Mesodermal cell (in vitro differentiated cells): ENCODE measurements at regions not wholly inside any gene's neighbourhood (a gene's known extent, or its start where the extent isn't known, plus 50 kb on each side); places are given as distances from the start of the nearest gene placed in this dataset.
"Not testable (repeated sequence)": the region's sequence is repeated elsewhere in the genome, so short reads cannot be mapped to it uniquely, and the experiment has no call there.

Experiments
- H3K27ac ChIP-seq: 2 replicates; pipeline ENCODE4 v1.7.0; 2013; ENCODE audit warnings: mild to moderate bottlenecking, low read depth, low read length, moderate library complexity; ENCODE audit not compliant: severe bottlenecking
- H3K36me3 ChIP-seq: 2 replicates; pipeline ENCODE4 v1.7.1; 2013; ENCODE audit warnings: mild to moderate bottlenecking, low read length, moderate library complexity; ENCODE audit not compliant: control insufficient read depth, insufficient read depth
- H3K4me1 ChIP-seq: one replicate; pipeline ENCODE4 v1.7.1; 2013; ENCODE audit warnings: mild to moderate bottlenecking, low read length; ENCODE audit not compliant: insufficient read depth, control insufficient read depth, poor library complexity, severe bottlenecking
- H3K4me3 ChIP-seq: 2 replicates; pipeline ENCODE4 v1.7.0; 2013; ENCODE audit warnings: low read length, control low read depth, mild to moderate bottlenecking; ENCODE audit not compliant: insufficient read depth, poor library complexity, severe bottlenecking; ENCODE audit errors: extremely low read depth
- H3K9me3 ChIP-seq: 2 replicates; pipeline ENCODE4 v1.7.1; 2013; ENCODE audit warnings: mild to moderate bottlenecking, low read length, moderate library complexity; ENCODE audit not compliant: control insufficient read depth
- WGBS, 2 experiments: methylation state at CpG; one replicate each; pipeline ENCODE4 v1.1.5; 2013; ENCODE audit warnings: missing lambda C conversion rate in 2 of 2; ENCODE audit not compliant: insufficient coverage in 2 of 2; 5-methylcytosine and 5-hydroxymethylcytosine counted together

DNA sequence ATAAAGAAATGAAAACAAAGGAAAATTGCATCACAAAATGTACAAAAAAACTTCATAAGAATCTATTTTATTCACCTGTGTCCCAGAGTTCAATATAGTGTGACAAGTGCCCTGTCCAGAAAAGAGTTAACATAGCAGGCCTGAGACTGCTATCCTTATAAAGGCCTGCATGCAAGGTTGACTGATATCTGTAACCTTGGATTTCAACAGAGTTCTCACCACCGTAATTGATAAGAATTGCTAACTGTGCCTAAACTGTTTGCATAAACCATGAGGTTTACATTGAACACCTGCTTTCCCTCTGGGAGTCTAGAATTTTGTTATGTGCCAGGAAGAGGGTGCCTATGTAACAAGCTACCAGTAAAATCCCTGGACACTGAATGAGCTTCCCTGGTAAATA is 461.7 kb upstream of the DPH6 start:
- Histone ChIP-seq H3K4me3 (no peak overlapping the region), H3K4me1 (no peaks in the 10 kb centered on the region), H3K9me3 (peaks cover 8% of the 10 kb centered on the region), H3K27ac (no peak overlapping the region), H3K36me3 (no peaks in the 10 kb centered on the region)
- WGBS, 2 experiments: 100% methylated on average over 1 of the region's 1 CpG; no CpG with 5 or more reads in 1 of the 2 experiments

DNA sequence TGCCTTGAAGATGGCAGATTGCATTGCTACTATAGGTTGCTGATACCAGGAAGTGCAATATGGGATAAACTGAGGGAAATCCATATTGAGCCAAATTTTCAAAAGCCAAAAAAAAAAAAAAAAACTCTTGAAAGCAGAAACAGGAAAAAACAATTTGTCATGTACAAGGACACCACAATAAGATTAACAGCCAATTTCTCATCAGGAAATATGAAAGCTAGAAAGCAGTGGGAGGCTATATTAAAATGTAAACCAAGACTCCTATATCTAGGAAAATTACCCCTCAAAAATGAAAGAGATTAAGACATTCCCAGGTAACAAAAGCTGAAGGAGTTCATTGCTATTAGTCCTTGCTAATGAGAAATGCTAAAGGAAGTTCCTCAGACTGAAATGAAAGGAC is 462.8 kb upstream of the DPH6 start:
- H3K4me1 ChIP-seq: no peaks in the 10 kb centered on the region
- no peaks in the 10 kb centered on the region for H3K36me3 ChIP-seq
- H3K4me3 ChIP-seq: no peak overlapping the region
- H3K9me3 ChIP-seq: peaks cover 8% of the 10 kb centered on the region
- no peak overlapping the region for H3K27ac ChIP-seq

DNA sequence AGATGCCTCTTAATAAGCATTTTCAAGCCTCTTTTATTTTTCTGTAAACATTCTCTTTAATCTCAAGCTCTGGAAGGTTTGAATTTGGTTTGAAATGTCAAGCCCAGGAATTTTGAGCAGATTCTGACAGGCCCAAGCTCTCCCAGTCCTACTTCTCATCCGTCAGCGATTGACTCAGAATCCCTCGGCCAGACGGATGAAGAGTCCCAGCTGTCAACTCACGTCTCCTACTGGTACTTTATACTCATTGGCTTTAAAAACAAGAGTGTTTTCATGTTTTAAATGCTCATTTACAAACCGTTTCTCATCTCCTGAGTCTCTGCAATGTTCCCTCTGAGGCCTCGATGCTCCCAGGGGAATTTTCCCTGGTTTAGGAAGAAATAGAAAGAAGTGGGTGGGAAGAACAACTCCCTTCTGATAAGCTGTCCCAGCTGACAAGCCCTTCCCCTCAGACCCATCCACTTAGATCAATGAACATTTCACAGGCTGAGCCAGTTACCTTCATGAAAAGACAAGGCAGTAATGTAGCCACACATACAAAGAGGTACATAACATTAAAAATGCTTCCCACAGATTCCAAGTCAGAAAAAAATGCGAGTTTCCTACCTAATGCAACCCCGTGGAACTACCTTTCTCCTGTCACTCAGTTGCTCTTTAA is 478.2 kb upstream of the DPH6 start:
- Histone ChIP-seq H3K36me3 (no peaks in the 10 kb centered on the region), H3K4me3 (no peak overlapping the region), H3K4me1 (no peaks in the 10 kb centered on the region), H3K27ac (no peak overlapping the region), H3K9me3 (no peaks in the 10 kb centered on the region)
- 82 to 92% methylated on average over 6 to 7 of the region's 9 CpGs for WGBS, 2 experiments

DNA sequence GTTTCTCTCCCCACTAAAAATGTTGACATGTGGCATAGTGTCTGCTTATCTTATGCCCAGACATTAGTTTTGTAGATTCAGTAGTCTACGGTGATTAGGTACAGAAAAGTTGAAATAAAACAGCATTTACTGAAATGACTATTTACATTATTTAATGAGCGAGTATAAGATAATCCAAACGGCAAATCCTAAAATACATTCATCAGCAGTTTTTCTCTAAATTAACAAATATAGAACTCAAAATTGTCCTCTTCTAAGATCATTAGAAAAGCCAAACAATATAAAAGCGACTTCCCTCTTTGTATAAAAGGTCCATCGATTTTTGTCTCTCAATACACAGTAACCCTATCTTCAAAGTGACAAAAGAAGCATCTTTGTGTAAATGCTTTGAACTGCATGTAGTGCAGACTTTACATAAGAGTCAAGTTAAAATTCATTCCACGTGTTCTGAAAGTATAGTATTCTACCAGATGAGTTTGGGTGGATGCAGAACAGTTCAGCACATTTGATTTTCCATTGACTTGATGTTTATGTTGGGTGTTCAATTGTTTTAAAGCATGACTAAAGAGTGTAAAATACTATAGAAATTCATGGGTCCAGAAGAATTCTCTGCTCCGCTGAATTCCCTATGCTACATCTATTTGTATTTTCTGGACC is 480.8 kb upstream of the DPH6 start:
- Histone ChIP-seq H3K4me1 (peaks cover 4% of the 10 kb centered on the region), H3K9me3 (no peaks in the 10 kb centered on the region), H3K36me3 (no peaks in the 10 kb centered on the region), H3K4me3 (no peak overlapping the region), H3K27ac (no peak overlapping the region)
- WGBS, 2 experiments: 88 to 100% methylated on average over 3 of the region's 7 CpGs

DNA sequence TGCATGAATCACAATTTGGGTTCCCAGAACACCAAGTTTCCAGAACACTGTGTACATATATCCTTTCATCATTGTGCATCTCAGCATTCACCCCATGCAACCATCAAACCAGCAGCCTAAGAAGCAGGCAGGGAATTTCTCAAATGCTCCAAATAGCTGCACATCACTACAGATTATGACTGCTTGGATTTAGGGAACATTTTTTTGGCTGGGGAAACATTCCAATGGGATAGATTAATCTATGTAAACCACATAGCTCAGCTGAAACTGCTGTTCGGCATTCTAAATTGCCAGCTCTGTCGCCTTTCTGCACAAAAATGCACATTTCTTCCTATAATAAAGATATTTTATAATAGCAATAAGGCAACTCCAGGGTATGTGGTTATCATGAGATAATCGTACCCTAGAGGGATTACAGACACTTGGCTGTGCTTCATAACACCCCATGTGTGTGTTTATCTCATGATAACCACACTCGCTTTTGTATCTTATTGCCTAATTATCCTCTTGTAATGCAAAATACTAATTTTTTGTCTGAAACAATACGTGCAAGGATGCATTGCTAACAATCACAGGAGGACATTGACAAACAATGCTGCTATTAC is 483.7 kb upstream of the DPH6 start:
- H3K4me1 ChIP-seq: peaks cover 4% of the 10 kb centered on the region
- H3K4me3 ChIP-seq: no peak overlapping the region
- H3K36me3 ChIP-seq: no peaks in the 10 kb centered on the region
- 90 to 100% methylated on average over 1 of the region's 5 CpGs for WGBS, 2 experiments
- H3K9me3 ChIP-seq: no peaks in the 10 kb centered on the region
- H3K27ac ChIP-seq: no peak overlapping the region

DNA sequence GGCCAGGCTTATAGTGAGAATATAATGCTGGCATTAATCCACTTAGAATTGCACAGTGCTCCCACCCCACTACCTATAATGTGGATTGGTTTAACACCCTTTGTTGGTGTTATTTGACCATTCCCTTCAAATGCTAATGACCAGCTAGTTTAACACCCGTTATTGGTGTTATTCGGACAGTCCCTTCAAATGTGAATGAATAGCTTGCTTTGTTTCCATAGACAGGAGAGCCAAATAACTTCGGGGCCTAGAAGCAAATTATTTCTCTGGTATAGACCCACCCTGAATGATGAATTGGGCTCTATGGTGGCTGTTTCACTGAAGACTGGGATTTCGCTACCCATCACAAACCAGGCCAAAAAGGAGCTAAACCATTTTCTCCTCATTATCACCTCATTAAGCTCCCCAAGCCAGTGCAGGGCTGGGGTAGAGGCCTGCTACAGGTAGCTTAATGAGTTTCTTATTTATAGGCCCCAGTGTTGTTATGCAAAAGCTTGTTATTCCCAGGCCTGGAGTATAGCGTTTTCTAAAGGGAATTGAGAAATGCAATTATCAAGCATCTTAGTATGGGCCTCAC is 494.1 kb upstream of the DPH6 start:
- Histone ChIP-seq H3K4me3 (no peak overlapping the region), H3K9me3 (no peaks in the 10 kb centered on the region), H3K4me1 (no peaks in the 10 kb centered on the region), H3K36me3 (no peaks in the 10 kb centered on the region), H3K27ac (no peak overlapping the region)
- WGBS, 2 experiments: 0 to 36% methylated on average over 1 to 3 of the region's 5 CpGs

DNA sequence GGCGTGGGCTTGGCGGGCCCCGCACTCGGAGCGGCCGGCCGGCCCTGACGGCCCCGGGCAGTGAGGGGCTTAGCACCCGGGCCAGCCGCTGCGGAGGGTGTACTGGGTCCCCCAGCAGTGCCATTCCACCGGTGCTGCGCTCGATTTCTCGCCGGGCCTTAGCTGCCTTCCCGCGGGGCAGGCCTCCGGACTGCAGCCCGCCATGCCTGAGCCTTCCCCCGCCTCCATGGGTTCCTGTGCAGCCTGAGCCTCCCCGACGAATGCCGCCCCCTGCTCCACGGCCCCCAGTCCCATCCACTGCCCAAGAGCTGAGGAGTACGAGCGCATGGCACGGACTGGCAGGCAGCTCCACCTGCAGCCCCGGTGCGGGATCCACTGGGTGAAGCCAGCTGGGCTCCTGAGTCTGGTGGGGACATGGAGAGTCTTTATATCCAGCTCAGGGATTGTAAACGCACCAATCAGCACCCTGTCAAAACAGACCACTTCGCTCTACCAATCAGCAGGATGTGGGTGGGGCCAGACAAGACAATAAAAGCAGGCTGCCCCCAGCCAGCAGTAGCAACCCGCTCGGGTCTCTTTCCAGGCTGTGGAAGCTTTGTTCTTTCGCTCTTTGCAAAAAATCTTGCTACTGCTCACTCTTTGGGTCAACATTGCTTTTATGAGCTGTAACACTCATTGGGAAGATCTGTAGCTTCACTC is 501.2 kb upstream of the DPH6 start:
- not testable (repeated sequence) for H3K27ac ChIP-seq, H3K9me3 ChIP-seq, H3K36me3 ChIP-seq, H3K4me3 ChIP-seq, H3K4me1 ChIP-seq
- 98% methylated on average over 22 to 27 of the region's 36 CpGs for WGBS, 2 experiments

DNA sequence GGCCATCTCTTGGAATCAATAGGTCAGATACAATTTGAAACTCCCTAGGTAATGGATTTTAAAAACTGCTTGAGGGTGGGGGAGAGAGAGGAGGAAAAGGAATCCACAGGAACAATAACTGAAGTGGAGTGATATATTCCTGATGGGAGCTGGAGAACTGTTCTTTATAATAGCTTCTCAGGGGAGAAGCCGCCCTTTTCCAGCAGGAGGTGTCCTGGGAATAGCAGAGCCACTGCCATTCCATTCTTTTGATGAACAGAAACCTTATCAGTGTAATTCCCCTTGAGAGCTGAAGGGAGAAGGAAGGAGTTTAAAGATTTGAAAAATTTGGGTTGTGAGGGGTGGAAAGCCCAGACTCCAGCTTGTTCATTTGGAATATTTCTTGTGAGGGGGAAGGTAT is 504.9 kb upstream of the DPH6 start:
- H3K4me1 ChIP-seq: no peaks in the 10 kb centered on the region
- no peaks in the 10 kb centered on the region for H3K36me3 ChIP-seq
- WGBS, 2 experiments: 40% methylated on average over 1 of the region's 1 CpG; no CpG with 5 or more reads in 1 of the 2 experiments
- no peak overlapping the region for H3K27ac ChIP-seq
- no peak overlapping the region for H3K4me3 ChIP-seq
- no peaks in the 10 kb centered on the region for H3K9me3 ChIP-seq

DNA sequence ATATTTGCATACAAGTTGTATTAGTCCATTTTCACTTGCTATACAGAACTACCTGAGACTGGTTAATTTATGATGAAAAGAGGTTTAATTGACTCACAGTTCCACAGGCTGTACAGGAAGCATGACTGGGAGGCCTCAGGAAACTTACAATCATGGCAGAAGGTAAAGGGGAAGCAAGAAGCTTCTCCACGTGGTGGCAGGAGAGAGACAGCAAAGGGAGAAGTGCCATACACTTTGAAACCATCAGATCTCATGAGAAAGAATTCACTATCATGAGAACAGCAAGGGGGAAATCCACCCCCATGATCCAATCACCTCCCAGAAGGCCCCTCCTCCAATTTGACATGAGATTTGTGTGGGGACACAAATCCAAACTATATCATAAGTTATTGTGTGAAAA is 506.7 kb upstream of the DPH6 start:
- H3K9me3 ChIP-seq, H3K27ac ChIP-seq, H3K4me1 ChIP-seq, H3K4me3 ChIP-seq, H3K36me3 ChIP-seq: not testable (repeated sequence)
- WGBS, 2 experiments: 40% methylated on average over 1 of the region's 1 CpG; no CpG with 5 or more reads in 1 of the 2 experiments

DNA sequence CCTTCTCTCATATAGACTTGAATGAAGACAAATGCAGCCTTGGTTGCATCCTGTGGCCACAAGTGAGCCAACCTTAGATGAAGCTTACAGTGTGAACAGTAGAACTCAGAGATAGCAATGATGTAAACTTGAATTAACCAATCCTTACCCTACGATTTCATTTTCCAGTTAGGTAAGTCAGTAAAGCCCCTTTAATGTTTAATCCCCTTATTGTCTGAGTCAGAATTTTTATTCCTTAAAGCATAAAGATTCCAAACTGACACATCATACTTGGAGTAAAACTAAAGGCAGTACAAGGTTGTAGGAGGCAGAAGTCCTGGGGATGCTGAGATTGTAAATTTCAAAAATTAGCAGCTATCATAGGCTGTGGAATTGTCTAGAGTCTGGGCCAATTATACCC is 507.8 kb upstream of the DPH6 start:
- H3K9me3 ChIP-seq: no peaks in the 10 kb centered on the region
- H3K36me3 ChIP-seq: no peaks in the 10 kb centered on the region
- no peak overlapping the region for H3K27ac ChIP-seq

More for the DNA sequence above, 507.8 kb upstream of the DPH6 start:
- H3K4me1 ChIP-seq: no peaks in the 10 kb centered on the region
- 83% methylated on average over 1 of the region's 1 CpG; no CpG with 5 or more reads in 1 of the 2 experiments for WGBS, 2 experiments
- no peak overlapping the region for H3K4me3 ChIP-seq
